ENCODE measurements at regions not wholly inside any gene's neighbourhood (a gene's known extent, or its start where the extent isn't known, plus 50 kb on each side); places are given as distances from the start of the nearest gene placed in this dataset.

DNA sequence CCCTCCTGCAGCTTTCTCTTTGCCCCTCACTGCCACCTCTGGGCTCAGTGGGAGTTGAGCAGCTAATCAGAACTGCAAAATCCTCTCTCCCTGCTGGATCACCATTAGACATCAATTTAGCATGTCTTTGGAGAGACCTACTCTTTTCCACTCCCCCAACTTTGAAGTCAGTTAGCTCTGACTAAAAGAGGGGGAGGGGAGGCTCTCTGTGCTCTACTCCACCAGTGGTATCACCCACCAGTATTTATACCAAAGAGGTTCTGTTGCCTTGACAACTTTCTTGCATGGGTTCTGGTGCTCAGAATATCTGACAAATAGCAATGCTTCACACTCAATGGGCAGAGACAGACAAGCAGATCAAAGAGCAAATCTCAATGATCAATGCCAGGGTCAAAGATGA lies 146.2 kb upstream of the ROPN1 start:
- Mint-ChIP-seq H3K27ac (no peak overlapping the region), H3K36me3 (peaks cover 4% of the 10 kb centered on the region), H3K27me3 (peaks cover 11% of the 10 kb centered on the region), H3K4me1 (ENCODE audit: unreplicated experiment) (peaks cover 13% of the 10 kb centered on the region), H3K4me3 (no peak overlapping the region), H3K9me3 (peaks cover 4% of the 10 kb centered on the region)
- no peak for TF ChIP-seq CTCF (conservative IDR thresholded peaks at IDR 0.05)
- DNase-seq (ENCODE audit: extremely low spot score, unreplicated experiment), result no peak

- no peaks in the 10 kb centered on the region for H3K9me3 Mint-ChIP-seq
- TF ChIP-seq CTCF (conservative IDR thresholded peaks at IDR 0.05), result no peak
- no peaks in the 10 kb centered on the region for H3K36me3 Mint-ChIP-seq
- H3K27ac Mint-ChIP-seq, result no peak overlapping the region
- peaks cover 11% of the 10 kb centered on the region for H3K27me3 Mint-ChIP-seq
- no peak for DNase-seq (ENCODE audit: extremely low spot score, unreplicated experiment)
- peaks cover 22% of the 10 kb centered on the region for H3K4me1 Mint-ChIP-seq (ENCODE audit: unreplicated experiment)
- H3K4me3 Mint-ChIP-seq, result no peak overlapping the region
Observed at GRCh38 chr3:124140746-124141145, 148.8 kb upstream of the ROPN1 start.

DNA sequence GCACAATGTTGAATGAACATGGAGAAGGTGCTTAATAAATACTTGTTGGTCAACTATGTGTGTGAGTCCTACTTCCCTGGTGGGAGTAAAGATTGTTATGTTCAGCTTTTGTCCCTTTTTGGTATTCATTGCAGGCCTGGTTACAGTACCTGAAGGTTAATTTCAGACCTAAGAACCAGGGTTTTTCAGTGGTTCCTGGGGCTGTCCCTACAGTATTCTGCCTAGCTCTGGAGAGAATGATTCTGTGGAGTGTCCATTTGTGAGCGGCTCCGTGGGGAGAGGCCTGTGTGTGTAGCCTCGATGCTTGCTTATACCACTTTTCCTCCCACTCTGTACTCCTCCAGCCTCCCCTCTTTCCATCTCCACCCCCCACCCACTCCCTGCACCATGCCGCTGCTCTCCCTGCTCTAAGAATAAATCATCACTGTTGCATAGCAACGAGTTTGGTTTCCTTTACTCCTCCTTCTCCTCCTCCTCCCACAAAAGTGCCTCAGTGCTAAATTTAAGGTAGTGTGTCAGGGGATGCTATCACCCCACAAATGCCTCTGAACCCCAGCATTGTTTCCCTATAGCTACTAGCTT lies 150.6 kb upstream of the ROPN1 start:
- no peaks in the 10 kb centered on the region for H3K36me3 Mint-ChIP-seq
- H3K27me3 Mint-ChIP-seq, result peaks cover 11% of the 10 kb centered on the region
- no peak overlapping the region for H3K4me3 Mint-ChIP-seq
- DNase-seq (ENCODE audit: extremely low spot score, unreplicated experiment), result no peak
- peaks cover 24% of the 10 kb centered on the region for H3K4me1 Mint-ChIP-seq (ENCODE audit: unreplicated experiment)
- no peak for TF ChIP-seq CTCF (conservative IDR thresholded peaks at IDR 0.05)
- no peak overlapping the region for H3K27ac Mint-ChIP-seq
- no peaks in the 10 kb centered on the region for H3K9me3 Mint-ChIP-seq

DNA sequence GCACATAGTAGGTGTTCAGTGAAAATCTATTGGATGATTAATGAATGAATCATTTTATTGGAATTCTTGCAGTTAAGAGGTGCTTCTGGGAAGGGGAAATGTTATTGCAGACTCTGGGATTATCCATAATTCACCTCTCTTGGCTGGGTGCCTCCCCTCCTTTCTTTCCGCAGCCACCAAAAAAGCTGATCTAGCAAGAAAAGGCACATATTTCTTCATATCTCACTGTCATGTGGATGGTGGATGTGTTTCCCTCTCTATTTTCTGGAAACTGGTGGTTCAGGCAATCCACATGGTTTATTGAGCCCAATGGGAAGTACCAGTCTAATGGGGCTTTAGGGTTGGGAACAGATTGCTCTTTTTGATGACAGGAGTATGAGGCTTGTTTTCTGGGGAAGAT lies 151.1 kb upstream of the ROPN1 start:
- Mint-ChIP-seq H3K27me3 (peaks cover 11% of the 10 kb centered on the region), H3K27ac (no peak overlapping the region), H3K4me3 (no peak overlapping the region), H3K36me3 (no peaks in the 10 kb centered on the region), H3K4me1 (ENCODE audit: unreplicated experiment) (peaks cover 22% of the 10 kb centered on the region), H3K9me3 (no peaks in the 10 kb centered on the region)
- TF ChIP-seq CTCF (conservative IDR thresholded peaks at IDR 0.05), result no peak
- no peak for DNase-seq (ENCODE audit: extremely low spot score, unreplicated experiment)

GRCh38 chr3:124144035-124144814 lies 152.3 kb upstream of the ROPN1 start:
- Mint-ChIP-seq H3K9me3 (no peaks in the 10 kb centered on the region), H3K4me1 (ENCODE audit: unreplicated experiment) (peaks cover 25% of the 10 kb centered on the region), H3K27ac (no peak overlapping the region), H3K4me3 (no peak overlapping the region), H3K27me3 (peaks cover 3% of the 10 kb centered on the region), H3K36me3 (no peaks in the 10 kb centered on the region)
- TF ChIP-seq CTCF (conservative IDR thresholded peaks at IDR 0.05), result no peak
- DNase-seq (ENCODE audit: extremely low spot score, unreplicated experiment), result no peak
